ENCODE measurements at regions not wholly inside any gene's neighbourhood (a gene's known extent, or its start where the extent isn't known, plus 50 kb on each side); places are given as distances from the start of the nearest gene placed in this dataset.
A peak's percentile ranks its signal among the peaks of the same experiment; 100 is the strongest.

- no peak for DNase-seq
Measured at GRCh38 chr2:67839668-67840067, 223.1 kb downstream of the C1D start.

GRCh38 chr2:67840460-67841068 is 222.2 kb downstream of the C1D start:
- DNase-seq: peak; percentile 69 to 84 (median 71)

GRCh38 chr2:67841711-67842110 is 221.1 kb downstream of the C1D start:
- no peak for DNase-seq

- DNase-seq: no peak
Measured at GRCh38 chr2:67842375-67842959, 220.3 kb downstream of the C1D start.

GRCh38 chr2:67844024-67844540 is 218.7 kb downstream of the C1D start:
- no peak for DNase-seq

GRCh38 chr2:67845621-67846369 is 217.0 kb downstream of the C1D start:
- peak in 1 of 3 experiments; percentile 77 for DNase-seq

GRCh38 chr2:67846370-67847070 is 216.3 kb downstream of the C1D start:
- DNase-seq: peak; percentile 92 to 99 (median 98)

- DNase-seq: no peak
Measured at GRCh38 chr2:67848551-67849285, 214.1 kb downstream of the C1D start.

- DNase-seq: no peak
Measured at GRCh38 chr2:67851016-67851415, 211.8 kb downstream of the C1D start.

GRCh38 chr2:67851956-67852824 is 210.6 kb downstream of the C1D start:
- DNase-seq: no peak

- peak in 2 of 3 experiments; percentile 75 to 96 for DNase-seq
Measured at GRCh38 chr2:67854103-67854743, 208.6 kb downstream of the C1D start.

GRCh38 chr2:67854798-67855197 is 208.0 kb downstream of the C1D start:
- peak in 2 of 3 experiments; percentile 27 to 66 for DNase-seq

GRCh38 chr2:67856866-67857265 is 205.9 kb downstream of the C1D start:
- no peak for DNase-seq

GRCh38 chr2:67857836-67858235 is 205.0 kb downstream of the C1D start:
- DNase-seq: no peak

GRCh38 chr2:67858886-67859285 is 203.9 kb downstream of the C1D start:
- DNase-seq: no peak

GRCh38 chr2:67865917-67866316 is 196.9 kb downstream of the C1D start:
- DNase-seq: no peak

GRCh38 chr2:67867735-67868134 is 195.1 kb downstream of the C1D start:
- DNase-seq: no peak

- peak in 2 of 3 experiments; percentile 41 to 79 for DNase-seq
Measured at GRCh38 chr2:67871686-67872412, 191.0 kb downstream of the C1D start.

GRCh38 chr2:67872481-67872880 is 190.3 kb downstream of the C1D start:
- peak in 2 of 3 experiments; percentile 42 to 79 for DNase-seq

GRCh38 chr2:67873916-67874315 is 188.9 kb downstream of the C1D start:
- no peak for DNase-seq

Data from NCI-H1417 (cell line).